H1 (cell line): ENCODE measurements at regions not wholly inside any gene's neighbourhood (a gene's known extent, or its start where the extent isn't known, plus 50 kb on each side); places are given as distances from the start of the nearest gene placed in this dataset.

Experiments
- FOSL1 ChIP-seq: IDR thresholded peaks from 2 replicates; pipeline ENCODE4 v1.6.1; 2011; ENCODE audit warnings: mild to moderate bottlenecking, low read depth, low read length, moderate library complexity; ENCODE audit not compliant: insufficient read depth
- SIRT6 ChIP-seq: IDR thresholded peaks from one replicate; pipeline ENCODE4 v1.7.1; 2012; ENCODE audit warnings: low read length, inconsistent platforms
- SUZ12 ChIP-seq: fragments of 200-600 bp; sonication (generic); IDR thresholded peaks from 2 replicates; pipeline ENCODE4 v1.6.1; 2012; ENCODE audit warnings: mild to moderate bottlenecking, inconsistent platforms, low read length, moderate library complexity, mixed read lengths
- TF ChIP-seq, protein P1 (sequence below): fragments of 300-600 bp; sonication (generic); IDR thresholded peaks from 2 replicates; pipeline ENCODE4 v1.7.1; 2012; ENCODE audit warnings: low read length, moderate library complexity, mild to moderate bottlenecking, inconsistent platforms; ENCODE audit not compliant: insufficient replicate concordance
- TF ChIP-seq, protein P2 (sequence below): IDR thresholded peaks from 2 replicates; pipeline ENCODE4 v1.6.1; 2011; ENCODE audit warnings: low read length, improper control_type of control experiment

DNA sequence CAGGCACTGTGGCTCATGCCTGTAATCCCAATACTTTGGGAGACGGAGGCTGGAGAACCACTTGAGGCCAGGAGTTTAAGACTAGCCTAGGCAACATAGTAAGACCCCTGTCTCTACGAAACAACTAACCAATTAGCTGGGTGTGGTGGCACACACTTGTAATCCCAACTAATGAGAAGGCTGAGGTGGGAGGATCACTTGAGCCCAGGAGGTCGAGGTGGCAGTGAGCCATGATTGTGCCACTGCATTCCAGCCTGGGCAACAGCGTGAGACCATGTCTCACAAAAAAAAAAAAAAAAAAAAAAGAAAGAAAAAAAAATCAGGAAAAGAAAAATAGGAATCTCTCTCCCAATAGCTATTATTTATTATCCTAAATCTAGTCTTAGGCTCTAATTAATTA is 56.8 kb upstream of the UBAC2 start (continued):
- TF ChIP-seq, protein P1, sequence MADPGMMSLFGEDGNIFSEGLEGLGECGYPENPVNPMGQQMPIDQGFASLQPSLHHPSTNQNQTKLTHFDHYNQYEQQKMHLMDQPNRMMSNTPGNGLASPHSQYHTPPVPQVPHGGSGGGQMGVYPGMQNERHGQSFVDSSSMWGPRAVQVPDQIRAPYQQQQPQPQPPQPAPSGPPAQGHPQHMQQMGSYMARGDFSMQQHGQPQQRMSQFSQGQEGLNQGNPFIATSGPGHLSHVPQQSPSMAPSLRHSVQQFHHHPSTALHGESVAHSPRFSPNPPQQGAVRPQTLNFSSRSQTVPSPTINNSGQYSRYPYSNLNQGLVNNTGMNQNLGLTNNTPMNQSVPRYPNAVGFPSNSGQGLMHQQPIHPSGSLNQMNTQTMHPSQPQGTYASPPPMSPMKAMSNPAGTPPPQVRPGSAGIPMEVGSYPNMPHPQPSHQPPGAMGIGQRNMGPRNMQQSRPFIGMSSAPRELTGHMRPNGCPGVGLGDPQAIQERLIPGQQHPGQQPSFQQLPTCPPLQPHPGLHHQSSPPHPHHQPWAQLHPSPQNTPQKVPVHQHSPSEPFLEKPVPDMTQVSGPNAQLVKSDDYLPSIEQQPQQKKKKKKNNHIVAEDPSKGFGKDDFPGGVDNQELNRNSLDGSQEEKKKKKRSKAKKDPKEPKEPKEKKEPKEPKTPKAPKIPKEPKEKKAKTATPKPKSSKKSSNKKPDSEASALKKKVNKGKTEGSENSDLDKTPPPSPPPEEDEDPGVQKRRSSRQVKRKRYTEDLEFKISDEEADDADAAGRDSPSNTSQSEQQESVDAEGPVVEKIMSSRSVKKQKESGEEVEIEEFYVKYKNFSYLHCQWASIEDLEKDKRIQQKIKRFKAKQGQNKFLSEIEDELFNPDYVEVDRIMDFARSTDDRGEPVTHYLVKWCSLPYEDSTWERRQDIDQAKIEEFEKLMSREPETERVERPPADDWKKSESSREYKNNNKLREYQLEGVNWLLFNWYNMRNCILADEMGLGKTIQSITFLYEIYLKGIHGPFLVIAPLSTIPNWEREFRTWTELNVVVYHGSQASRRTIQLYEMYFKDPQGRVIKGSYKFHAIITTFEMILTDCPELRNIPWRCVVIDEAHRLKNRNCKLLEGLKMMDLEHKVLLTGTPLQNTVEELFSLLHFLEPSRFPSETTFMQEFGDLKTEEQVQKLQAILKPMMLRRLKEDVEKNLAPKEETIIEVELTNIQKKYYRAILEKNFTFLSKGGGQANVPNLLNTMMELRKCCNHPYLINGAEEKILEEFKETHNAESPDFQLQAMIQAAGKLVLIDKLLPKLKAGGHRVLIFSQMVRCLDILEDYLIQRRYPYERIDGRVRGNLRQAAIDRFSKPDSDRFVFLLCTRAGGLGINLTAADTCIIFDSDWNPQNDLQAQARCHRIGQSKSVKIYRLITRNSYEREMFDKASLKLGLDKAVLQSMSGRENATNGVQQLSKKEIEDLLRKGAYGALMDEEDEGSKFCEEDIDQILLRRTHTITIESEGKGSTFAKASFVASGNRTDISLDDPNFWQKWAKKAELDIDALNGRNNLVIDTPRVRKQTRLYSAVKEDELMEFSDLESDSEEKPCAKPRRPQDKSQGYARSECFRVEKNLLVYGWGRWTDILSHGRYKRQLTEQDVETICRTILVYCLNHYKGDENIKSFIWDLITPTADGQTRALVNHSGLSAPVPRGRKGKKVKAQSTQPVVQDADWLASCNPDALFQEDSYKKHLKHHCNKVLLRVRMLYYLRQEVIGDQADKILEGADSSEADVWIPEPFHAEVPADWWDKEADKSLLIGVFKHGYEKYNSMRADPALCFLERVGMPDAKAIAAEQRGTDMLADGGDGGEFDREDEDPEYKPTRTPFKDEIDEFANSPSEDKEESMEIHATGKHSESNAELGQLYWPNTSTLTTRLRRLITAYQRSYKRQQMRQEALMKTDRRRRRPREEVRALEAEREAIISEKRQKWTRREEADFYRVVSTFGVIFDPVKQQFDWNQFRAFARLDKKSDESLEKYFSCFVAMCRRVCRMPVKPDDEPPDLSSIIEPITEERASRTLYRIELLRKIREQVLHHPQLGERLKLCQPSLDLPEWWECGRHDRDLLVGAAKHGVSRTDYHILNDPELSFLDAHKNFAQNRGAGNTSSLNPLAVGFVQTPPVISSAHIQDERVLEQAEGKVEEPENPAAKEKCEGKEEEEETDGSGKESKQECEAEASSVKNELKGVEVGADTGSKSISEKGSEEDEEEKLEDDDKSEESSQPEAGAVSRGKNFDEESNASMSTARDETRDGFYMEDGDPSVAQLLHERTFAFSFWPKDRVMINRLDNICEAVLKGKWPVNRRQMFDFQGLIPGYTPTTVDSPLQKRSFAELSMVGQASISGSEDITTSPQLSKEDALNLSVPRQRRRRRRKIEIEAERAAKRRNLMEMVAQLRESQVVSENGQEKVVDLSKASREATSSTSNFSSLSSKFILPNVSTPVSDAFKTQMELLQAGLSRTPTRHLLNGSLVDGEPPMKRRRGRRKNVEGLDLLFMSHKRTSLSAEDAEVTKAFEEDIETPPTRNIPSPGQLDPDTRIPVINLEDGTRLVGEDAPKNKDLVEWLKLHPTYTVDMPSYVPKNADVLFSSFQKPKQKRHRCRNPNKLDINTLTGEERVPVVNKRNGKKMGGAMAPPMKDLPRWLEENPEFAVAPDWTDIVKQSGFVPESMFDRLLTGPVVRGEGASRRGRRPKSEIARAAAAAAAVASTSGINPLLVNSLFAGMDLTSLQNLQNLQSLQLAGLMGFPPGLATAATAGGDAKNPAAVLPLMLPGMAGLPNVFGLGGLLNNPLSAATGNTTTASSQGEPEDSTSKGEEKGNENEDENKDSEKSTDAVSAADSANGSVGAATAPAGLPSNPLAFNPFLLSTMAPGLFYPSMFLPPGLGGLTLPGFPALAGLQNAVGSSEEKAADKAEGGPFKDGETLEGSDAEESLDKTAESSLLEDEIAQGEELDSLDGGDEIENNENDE: no peak
- TF ChIP-seq, protein P2, sequence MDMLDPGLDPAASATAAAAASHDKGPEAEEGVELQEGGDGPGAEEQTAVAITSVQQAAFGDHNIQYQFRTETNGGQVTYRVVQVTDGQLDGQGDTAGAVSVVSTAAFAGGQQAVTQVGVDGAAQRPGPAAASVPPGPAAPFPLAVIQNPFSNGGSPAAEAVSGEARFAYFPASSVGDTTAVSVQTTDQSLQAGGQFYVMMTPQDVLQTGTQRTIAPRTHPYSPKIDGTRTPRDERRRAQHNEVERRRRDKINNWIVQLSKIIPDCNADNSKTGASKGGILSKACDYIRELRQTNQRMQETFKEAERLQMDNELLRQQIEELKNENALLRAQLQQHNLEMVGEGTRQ: no peak
- no peak for TF ChIP-seq FOSL1
- TF ChIP-seq SUZ12: no peak
- no peak for TF ChIP-seq SIRT6
